Bronchial epithelial cell (primary cell): ENCODE measurements at regions not wholly inside any gene's neighbourhood (a gene's known extent, or its start where the extent isn't known, plus 50 kb on each side); places are given as distances from the start of the nearest gene placed in this dataset.

Experiments used
- DNase-seq: peaks from one replicate; pipeline ENCODE4 v3.0.0-alpha.2; 2010; ENCODE audit warnings: low read depth
- FAIRE-seq: peaks from 2 replicates; lab custom pipeline; 2011; peaks lifted over from hg19 to GRCh38; lab: Jason Lieb, UNC
- H3K27me3 ChIP-seq: 2 replicates; pipeline ENCODE4 v1.5.1; 2011; ENCODE audit warnings: low read length; ENCODE audit not compliant: control insufficient read depth, insufficient read depth
- H3K36me3 ChIP-seq: 2 replicates; pipeline ENCODE4 v1.5.1; 2011; ENCODE audit warnings: low read length; ENCODE audit not compliant: control insufficient read depth, insufficient read depth
- H3K4me3 ChIP-seq: 2 replicates; pipeline ENCODE4 v1.5.1; 2011; ENCODE audit warnings: mild to moderate bottlenecking, low read depth, low read length, control low read depth
- TF ChIP-seq, protein P1 (sequence below): IDR thresholded peaks from 2 replicates; pipeline ENCODE4 v1.5.1; 2011; ENCODE audit warnings: mild to moderate bottlenecking, moderate library complexity, low read length, control low read depth, inconsistent platforms; ENCODE audit not compliant: insufficient read depth, severe bottlenecking

DNA sequence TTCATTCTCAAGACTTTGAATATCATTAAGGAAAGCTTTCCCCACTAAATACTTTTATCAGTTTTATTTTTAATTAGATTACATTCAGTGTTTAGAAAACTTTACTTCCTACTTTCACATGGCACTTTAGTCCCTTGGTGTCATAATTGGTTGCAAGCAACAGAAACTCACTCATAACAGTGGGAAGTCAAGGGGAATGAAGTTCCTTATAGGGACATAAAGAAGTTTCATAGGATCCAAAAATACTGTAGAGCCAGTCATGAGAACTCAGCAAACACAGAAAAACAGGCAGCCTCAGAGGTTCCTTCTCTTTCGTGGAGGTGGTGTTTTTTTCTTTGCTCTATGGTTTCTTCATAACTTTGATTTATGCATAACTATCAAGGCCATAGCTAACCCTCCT, 809.0 kb downstream of the BCL11A start:
- no peak for DNase-seq
- H3K36me3 ChIP-seq = no peaks in the 10 kb centered on the region
- no peak for FAIRE-seq
- H3K27me3 ChIP-seq = no peaks in the 10 kb centered on the region
- H3K4me3 ChIP-seq = no peak overlapping the region
- TF ChIP-seq, protein P1, sequence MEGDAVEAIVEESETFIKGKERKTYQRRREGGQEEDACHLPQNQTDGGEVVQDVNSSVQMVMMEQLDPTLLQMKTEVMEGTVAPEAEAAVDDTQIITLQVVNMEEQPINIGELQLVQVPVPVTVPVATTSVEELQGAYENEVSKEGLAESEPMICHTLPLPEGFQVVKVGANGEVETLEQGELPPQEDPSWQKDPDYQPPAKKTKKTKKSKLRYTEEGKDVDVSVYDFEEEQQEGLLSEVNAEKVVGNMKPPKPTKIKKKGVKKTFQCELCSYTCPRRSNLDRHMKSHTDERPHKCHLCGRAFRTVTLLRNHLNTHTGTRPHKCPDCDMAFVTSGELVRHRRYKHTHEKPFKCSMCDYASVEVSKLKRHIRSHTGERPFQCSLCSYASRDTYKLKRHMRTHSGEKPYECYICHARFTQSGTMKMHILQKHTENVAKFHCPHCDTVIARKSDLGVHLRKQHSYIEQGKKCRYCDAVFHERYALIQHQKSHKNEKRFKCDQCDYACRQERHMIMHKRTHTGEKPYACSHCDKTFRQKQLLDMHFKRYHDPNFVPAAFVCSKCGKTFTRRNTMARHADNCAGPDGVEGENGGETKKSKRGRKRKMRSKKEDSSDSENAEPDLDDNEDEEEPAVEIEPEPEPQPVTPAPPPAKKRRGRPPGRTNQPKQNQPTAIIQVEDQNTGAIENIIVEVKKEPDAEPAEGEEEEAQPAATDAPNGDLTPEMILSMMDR = no peak

DNA sequence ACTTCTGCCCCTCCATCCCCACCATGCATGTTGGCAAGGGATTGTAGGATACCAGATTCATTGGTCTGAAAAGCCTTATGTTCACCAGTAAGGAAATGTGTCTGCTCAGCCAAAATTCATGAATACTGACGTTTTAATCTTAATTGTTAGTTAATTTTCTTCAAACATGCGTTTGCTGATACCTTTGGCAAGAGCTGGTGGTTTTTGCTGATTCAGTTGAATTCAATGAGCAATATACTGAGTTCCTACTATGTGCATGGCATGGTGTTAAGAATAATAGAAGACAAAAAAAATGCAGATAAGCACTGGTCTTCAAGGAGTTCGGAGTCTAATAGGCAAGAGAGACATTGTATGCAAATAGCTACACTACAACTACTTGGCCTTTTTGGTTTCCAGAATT, 811.6 kb downstream of the BCL11A start:
- Histone ChIP-seq H3K27me3 (no peaks in the 10 kb centered on the region), H3K4me3 (no peak overlapping the region), H3K36me3 (no peaks in the 10 kb centered on the region)
- TF ChIP-seq, protein P1 = no peak
- FAIRE-seq (no peak), DNase-seq (no peak)

DNA sequence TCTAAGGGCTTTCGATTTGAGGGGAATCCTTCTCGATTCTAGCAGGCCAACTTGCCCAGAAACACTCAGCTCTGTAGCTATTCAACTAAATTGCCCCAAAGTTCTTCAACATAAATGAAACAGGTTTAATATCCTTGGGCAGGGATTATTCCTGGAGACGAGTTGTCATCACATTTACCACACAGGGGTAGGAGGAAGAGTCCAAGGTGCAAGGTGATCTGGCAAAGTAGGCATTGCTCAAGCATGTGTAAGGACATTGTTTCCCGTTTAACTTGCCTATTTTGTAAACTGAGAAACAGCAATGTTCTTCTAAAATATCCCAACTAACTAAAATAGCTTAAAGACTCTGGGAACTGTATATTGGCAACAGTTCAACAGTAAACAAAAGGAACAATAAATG, 814.3 kb downstream of the BCL11A start:
- no peak for FAIRE-seq
- TF ChIP-seq, protein P1 = no peak

DNA sequence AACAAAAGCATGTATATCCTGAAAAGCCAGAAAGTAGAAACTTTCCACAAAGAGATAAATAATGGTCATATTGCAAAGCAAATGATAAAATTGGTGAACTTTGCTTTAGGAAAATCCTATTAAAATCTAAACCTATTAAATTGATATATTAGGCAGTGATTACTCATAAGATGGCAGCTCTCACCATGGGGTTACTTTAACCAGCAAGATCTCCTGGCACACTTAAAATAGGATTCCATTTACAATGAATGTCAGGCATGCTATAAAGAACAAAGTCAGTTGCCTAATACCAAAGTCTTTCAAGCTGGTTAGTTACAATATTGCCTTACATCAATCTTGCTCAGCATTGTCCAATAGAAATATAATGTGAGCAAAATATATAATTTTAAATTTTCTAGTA, 816.2 kb downstream of the BCL11A start:
- Histone ChIP-seq H3K36me3 (no peaks in the 10 kb centered on the region), H3K27me3 (peaks cover 1% of the 10 kb centered on the region), H3K4me3 (no peak overlapping the region)
- DNase-seq = no peak
- no peak for FAIRE-seq
- TF ChIP-seq, protein P1 = no peak

More for the DNA sequence above, 814.3 kb downstream of the BCL11A start:
- DNase-seq = no peak
- Histone ChIP-seq H3K4me3 (no peak overlapping the region), H3K36me3 (no peaks in the 10 kb centered on the region), H3K27me3 (peaks cover 1% of the 10 kb centered on the region)

DNA sequence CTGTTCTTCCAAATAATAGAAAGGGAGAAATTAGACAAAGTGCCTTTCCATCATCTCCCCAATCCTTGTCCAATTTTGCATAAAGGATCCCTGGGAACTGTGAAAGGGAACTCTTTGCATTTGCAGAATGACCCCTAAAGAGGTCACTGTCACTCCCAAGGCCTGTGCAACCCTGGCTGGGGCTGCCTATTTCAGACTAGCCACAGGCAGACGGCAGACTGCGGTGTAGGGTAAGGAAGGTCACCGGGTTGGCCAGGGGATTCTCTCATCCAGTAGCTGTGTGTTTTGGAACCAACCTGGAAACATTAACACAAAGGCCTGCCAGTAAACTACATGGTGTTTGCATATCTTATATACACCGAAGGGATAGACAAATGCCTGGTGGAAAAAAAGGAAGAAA, 818.7 kb downstream of the BCL11A start:
- Histone ChIP-seq H3K27me3 (peaks cover 1% of the 10 kb centered on the region), H3K4me3 (no peak overlapping the region), H3K36me3 (no peaks in the 10 kb centered on the region)
- TF ChIP-seq, protein P1 = no peak
- no peak for DNase-seq
- no peak for FAIRE-seq

DNA sequence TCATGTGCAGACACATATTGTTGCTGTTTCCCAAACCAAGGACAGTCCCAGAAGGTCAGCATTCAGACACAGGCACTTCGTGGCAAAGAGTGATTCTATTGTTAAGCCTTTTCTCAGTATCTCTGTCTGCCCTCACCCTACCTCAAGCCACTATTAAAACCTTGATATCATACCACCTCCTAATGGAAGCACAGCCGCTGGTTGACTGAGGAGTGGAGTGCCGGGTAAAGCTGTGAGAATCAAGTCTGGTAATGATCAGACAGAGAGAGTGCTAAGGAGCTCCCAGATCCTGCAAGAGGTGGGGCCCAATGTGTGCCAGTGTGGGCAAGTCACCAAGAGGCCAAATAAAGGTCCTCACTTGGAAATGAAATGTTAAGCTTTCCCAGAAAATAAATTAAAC, 819.5 kb downstream of the BCL11A start:
- TF ChIP-seq, protein P1 = no peak
- no peak for DNase-seq
- H3K4me3 ChIP-seq = no peak overlapping the region
- H3K27me3 ChIP-seq = peaks cover 1% of the 10 kb centered on the region
- no peaks in the 10 kb centered on the region for H3K36me3 ChIP-seq
- no peak for FAIRE-seq
